ENCODE measurements at regions not wholly inside any gene's neighbourhood (a gene's known extent, or its start where the extent isn't known, plus 50 kb on each side); places are given as distances from the start of the nearest gene placed in this dataset.

GRCh38 chr12:113678223-113679119 lies 206.8 kb upstream of the LHX5 start:
- Histone ChIP-seq H3K27ac (replicated peaks in 1 of 4) (no peak overlapping the region), H3K4me3 (no peak overlapping the region), H3K36me3 (no peaks in the 10 kb centered on the region), H3K4me1 (no peaks in the 10 kb centered on the region), H3K27me3 (peaks cover 0 to 68% (median 2%) of the 10 kb centered on the region in 4 donors), H3K9me3 (no peaks in the 10 kb centered on the region)
- no peak for DNase-seq (ENCODE audit: extremely low spot score)
- 68% methylated on average over 16 of the region's 16 CpGs for WGBS
- intact Hi-C loops (cut with DNase I): no loop called here
- TF ChIP-seq POLR2A (IDR thresholded peaks at IDR 0.05; ENCODE audit: low read depth) (no peak), POLR2AphosphoS5 (IDR thresholded peaks at IDR 0.05) (no peak), EP300 (IDR thresholded peaks at IDR 0.05) (no peak), CTCF (IDR thresholded peaks at IDR 0.05) (no peak)

DNA sequence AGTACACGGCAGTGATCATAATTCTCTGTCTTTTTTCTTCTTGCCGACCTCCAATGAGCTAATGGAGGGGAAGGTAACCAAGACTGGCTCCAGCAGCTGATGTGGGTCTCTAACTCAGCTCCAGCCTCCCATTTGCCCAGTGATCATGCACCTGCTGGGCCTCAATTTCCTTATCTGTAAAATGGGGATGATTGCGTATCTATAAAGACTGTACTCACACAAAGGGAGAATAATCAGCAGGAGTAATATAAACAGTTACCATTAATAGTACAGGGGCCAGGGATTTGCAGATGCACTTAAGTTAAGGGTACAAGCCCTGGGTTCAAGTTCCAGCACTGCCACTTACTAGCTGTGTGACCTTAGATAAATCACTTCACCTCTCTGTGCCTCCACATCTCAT lies 204.9 kb upstream of the LHX5 start:
- intact Hi-C loops (cut with DNase I): no loop called here
- no peaks in the 10 kb centered on the region for H3K36me3 ChIP-seq
- H3K4me1 ChIP-seq: no peaks in the 10 kb centered on the region
- H3K27ac ChIP-seq (replicated peaks in 1 of 4): no peak overlapping the region
- H3K27me3 ChIP-seq: peaks cover 0 to 79% (median 2%) of the 10 kb centered on the region in 4 donors
- no peaks in the 10 kb centered on the region for H3K9me3 ChIP-seq
- WGBS: 85% methylated on average over 3 of the region's 3 CpGs
- no peak overlapping the region for H3K4me3 ChIP-seq
- DNase-seq (ENCODE audit: extremely low spot score): no peak
- TF ChIP-seq EP300 (IDR thresholded peaks at IDR 0.05): no peak
- TF ChIP-seq CTCF (IDR thresholded peaks at IDR 0.05): no peak
- no peak for TF ChIP-seq POLR2A (IDR thresholded peaks at IDR 0.05; ENCODE audit: low read depth)
- no peak for TF ChIP-seq POLR2AphosphoS5 (IDR thresholded peaks at IDR 0.05)

DNA sequence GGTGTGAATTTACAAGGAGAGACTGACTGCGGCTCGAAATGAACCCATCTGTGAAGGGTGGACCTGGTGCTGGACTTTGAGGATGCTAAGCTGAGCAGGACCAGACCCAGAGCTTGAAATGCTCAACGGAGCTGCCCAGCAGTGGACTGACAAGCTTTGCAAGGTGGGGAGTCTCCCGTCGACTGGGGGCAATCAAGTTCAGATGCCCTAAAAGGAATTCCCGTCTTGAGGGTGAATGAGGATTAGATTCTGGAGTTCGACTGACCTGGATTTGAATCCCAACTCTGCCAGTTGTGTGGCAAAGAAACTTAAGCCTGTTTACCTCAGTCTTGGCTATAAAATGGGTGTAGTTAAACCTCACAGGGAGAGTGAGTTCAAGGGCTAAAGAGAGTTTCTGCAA lies 204.4 kb upstream of the LHX5 start:
- intact Hi-C loops (cut with DNase I): no loop called here
- H3K27ac ChIP-seq (replicated peaks in 1 of 4): no peak overlapping the region
- no peak for TF ChIP-seq POLR2AphosphoS5 (IDR thresholded peaks at IDR 0.05)
- TF ChIP-seq CTCF (IDR thresholded peaks at IDR 0.05): no peak
- H3K9me3 ChIP-seq: no peaks in the 10 kb centered on the region
- H3K4me1 ChIP-seq: no peaks in the 10 kb centered on the region
- DNase-seq (ENCODE audit: extremely low spot score): no peak
- H3K36me3 ChIP-seq: no peaks in the 10 kb centered on the region
- WGBS: 89% methylated on average over 7 of the region's 7 CpGs
- no peak overlapping the region for H3K4me3 ChIP-seq
- peaks cover 0 to 83% (median 2%) of the 10 kb centered on the region in 4 donors for H3K27me3 ChIP-seq

DNA sequence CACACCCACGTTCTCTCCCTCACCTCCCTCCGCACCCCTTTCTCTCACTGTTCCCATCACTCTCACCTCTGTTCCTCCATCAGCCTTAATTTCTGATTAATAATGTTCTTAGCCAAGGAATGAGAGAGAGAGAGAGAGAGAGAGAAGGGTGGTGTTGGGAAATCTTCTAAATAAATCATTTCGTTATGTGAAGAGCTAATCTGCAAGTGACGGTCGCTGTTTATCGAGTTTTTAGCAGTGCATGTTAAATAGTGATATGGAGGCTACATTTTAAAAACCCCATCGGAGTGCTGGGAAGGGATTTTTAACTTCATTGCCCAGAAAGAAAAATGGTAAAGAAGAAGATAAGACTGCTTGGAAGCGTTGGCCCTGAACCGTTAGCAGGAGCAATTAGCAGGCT lies 203.3 kb upstream of the LHX5 start:
- TF ChIP-seq POLR2A (IDR thresholded peaks at IDR 0.05; ENCODE audit: low read depth) (no peak), POLR2AphosphoS5 (IDR thresholded peaks at IDR 0.05) (no peak), EP300 (IDR thresholded peaks at IDR 0.05) (no peak), CTCF (IDR thresholded peaks at IDR 0.05) (no peak)
- no peak overlapping the region for H3K4me3 ChIP-seq
- H3K9me3 ChIP-seq: no peaks in the 10 kb centered on the region
- WGBS: 59% methylated on average over 9 of the region's 9 CpGs
- no peak overlapping the region for H3K27ac ChIP-seq (replicated peaks in 1 of 4)
- H3K27me3 ChIP-seq: peaks cover 0 to 94% (median 2%) of the 10 kb centered on the region in 4 donors
- H3K4me1 ChIP-seq: no peaks in the 10 kb centered on the region
- DNase-seq (ENCODE audit: extremely low spot score): no peak
- H3K36me3 ChIP-seq: no peaks in the 10 kb centered on the region
- intact Hi-C loops (cut with DNase I): no loop called here

Data from esophagus muscularis mucosa (tissue), 4 donors.